ENCODE measurements at regions not wholly inside any gene's neighbourhood (a gene's known extent, or its start where the extent isn't known, plus 50 kb on each side); places are given as distances from the start of the nearest gene placed in this dataset.

DNA sequence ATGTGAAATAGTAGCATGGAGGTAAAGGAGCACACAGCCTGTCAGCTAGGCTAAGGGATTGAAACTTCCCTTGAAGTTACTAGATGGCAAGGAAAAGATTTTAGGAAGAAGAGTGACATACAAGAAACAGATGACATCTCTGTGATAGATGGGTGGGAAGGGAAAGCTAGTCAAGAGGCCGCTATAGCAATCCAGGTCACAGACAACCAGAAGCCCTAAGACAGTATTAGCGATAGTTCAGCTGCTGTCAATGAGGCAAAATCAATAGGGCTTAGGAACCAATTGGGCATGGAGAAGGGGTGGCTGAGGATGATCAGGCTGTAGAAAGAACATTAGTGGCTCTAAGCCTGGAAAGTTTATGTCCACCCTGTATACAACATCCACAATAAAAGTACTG lies 111.1 kb downstream of the GLUL start:
- TF ChIP-seq, protein P1, sequence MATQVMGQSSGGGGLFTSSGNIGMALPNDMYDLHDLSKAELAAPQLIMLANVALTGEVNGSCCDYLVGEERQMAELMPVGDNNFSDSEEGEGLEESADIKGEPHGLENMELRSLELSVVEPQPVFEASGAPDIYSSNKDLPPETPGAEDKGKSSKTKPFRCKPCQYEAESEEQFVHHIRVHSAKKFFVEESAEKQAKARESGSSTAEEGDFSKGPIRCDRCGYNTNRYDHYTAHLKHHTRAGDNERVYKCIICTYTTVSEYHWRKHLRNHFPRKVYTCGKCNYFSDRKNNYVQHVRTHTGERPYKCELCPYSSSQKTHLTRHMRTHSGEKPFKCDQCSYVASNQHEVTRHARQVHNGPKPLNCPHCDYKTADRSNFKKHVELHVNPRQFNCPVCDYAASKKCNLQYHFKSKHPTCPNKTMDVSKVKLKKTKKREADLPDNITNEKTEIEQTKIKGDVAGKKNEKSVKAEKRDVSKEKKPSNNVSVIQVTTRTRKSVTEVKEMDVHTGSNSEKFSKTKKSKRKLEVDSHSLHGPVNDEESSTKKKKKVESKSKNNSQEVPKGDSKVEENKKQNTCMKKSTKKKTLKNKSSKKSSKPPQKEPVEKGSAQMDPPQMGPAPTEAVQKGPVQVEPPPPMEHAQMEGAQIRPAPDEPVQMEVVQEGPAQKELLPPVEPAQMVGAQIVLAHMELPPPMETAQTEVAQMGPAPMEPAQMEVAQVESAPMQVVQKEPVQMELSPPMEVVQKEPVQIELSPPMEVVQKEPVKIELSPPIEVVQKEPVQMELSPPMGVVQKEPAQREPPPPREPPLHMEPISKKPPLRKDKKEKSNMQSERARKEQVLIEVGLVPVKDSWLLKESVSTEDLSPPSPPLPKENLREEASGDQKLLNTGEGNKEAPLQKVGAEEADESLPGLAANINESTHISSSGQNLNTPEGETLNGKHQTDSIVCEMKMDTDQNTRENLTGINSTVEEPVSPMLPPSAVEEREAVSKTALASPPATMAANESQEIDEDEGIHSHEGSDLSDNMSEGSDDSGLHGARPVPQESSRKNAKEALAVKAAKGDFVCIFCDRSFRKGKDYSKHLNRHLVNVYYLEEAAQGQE (IDR thresholded peaks at IDR 0.05; ENCODE audit: insufficient replicate concordance, low read depth) = no peak
- TF ChIP-seq, protein P2, sequence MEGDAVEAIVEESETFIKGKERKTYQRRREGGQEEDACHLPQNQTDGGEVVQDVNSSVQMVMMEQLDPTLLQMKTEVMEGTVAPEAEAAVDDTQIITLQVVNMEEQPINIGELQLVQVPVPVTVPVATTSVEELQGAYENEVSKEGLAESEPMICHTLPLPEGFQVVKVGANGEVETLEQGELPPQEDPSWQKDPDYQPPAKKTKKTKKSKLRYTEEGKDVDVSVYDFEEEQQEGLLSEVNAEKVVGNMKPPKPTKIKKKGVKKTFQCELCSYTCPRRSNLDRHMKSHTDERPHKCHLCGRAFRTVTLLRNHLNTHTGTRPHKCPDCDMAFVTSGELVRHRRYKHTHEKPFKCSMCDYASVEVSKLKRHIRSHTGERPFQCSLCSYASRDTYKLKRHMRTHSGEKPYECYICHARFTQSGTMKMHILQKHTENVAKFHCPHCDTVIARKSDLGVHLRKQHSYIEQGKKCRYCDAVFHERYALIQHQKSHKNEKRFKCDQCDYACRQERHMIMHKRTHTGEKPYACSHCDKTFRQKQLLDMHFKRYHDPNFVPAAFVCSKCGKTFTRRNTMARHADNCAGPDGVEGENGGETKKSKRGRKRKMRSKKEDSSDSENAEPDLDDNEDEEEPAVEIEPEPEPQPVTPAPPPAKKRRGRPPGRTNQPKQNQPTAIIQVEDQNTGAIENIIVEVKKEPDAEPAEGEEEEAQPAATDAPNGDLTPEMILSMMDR (IDR thresholded peaks at IDR 0.05; ENCODE audit: insufficient read depth, low read length) = no peak
